Stimulated activated CD4-positive, alpha-beta T cell treated with anti-CD3 and anti-CD28 coated beads, Interleukin-4, amount 100 ng/mL, for 1 hour (primary cell): ENCODE measurements at regions not wholly inside any gene's neighbourhood (a gene's known extent, or its start where the extent isn't known, plus 50 kb on each side); places are given as distances from the start of the nearest gene placed in this dataset.
"Not testable (repeated sequence)": the region's sequence is repeated elsewhere in the genome, so short reads cannot be mapped to it uniquely, and the experiment has no call there.

Source experiments
- DNase-seq: peaks from one replicate; pipeline ENCODE4 v3.0.0-alpha.2; 2020

GRCh38 chr20:50435397-50436051 lies 74.7 kb upstream of the PTPN1 start:
- DNase-seq, result no peak

GRCh38 chr20:50436052-50436656 lies 74.0 kb upstream of the PTPN1 start:
- no peak for DNase-seq

- no peak for DNase-seq
Measured at GRCh38 chr20:50436696-50437095, 73.5 kb upstream of the PTPN1 start.

- no peak for DNase-seq
Measured at GRCh38 chr20:50438986-50439407, 71.2 kb upstream of the PTPN1 start.

GRCh38 chr20:50439539-50440453 lies 70.4 kb upstream of the PTPN1 start:
- no peak for DNase-seq

GRCh38 chr20:50442512-50442911 lies 67.7 kb upstream of the PTPN1 start:
- no peak for DNase-seq

GRCh38 chr20:50445354-50446151 lies 64.6 kb upstream of the PTPN1 start:
- DNase-seq, result no peak

- DNase-seq, result no peak
Measured at GRCh38 chr20:50446351-50447101, 63.7 kb upstream of the PTPN1 start.

GRCh38 chr20:50447102-50447804 lies 62.9 kb upstream of the PTPN1 start:
- no peak for DNase-seq

- DNase-seq, result no peak
Measured at GRCh38 chr20:50447817-50448216, 62.4 kb upstream of the PTPN1 start.

GRCh38 chr20:50448625-50449403 lies 61.4 kb upstream of the PTPN1 start:
- not testable (repeated sequence) for DNase-seq

GRCh38 chr20:50449738-50450492 lies 60.3 kb upstream of the PTPN1 start:
- no peak for DNase-seq

GRCh38 chr20:50450493-50450826 lies 59.7 kb upstream of the PTPN1 start:
- DNase-seq, result no peak

GRCh38 chr20:50450881-50451752 lies 59.1 kb upstream of the PTPN1 start:
- no peak for DNase-seq

GRCh38 chr20:50451792-50452425 lies 58.3 kb upstream of the PTPN1 start:
- not testable (repeated sequence) for DNase-seq

- no peak for DNase-seq
Measured at GRCh38 chr20:50453533-50454244, 56.5 kb upstream of the PTPN1 start.

- DNase-seq, result not testable (repeated sequence)
Measured at GRCh38 chr20:50455245-50455644, 54.9 kb upstream of the PTPN1 start.
